Gastrocnemius medialis (tissue), 4 donors: ENCODE measurements at regions not wholly inside any gene's neighbourhood (a gene's known extent, or its start where the extent isn't known, plus 50 kb on each side); places are given as distances from the start of the nearest gene placed in this dataset.

Experiments used
- POLR2A ChIP-seq, 2 donors: fragments of 450-650 bp; IDR thresholded peaks; one replicate each; pipeline ENCODE4 v1.6.1; 2017; ENCODE audit warnings: antibody characterized with exemption in 2 of 2, mild to moderate bottlenecking in 2 of 2, moderate library complexity in 2 of 2
- TF ChIP-seq, protein P1 (sequence below), 5 experiments: fragments of 450-650 bp in 3 of 5; fragments of 200-600 bp in 2 of 5; sonication (generic) in 2 of 5; IDR thresholded peaks in 4 of 5; conservative IDR thresholded peaks in 1 of 5; 1 replicate in 4 of 5; 2 replicates in 1 of 5; pipeline ENCODE4 v1.5.1; 2016 to 2019; ENCODE audit warnings: antibody characterized with exemption in 5 of 5, mild to moderate bottlenecking in 3 of 5, moderate library complexity in 3 of 5

DNA sequence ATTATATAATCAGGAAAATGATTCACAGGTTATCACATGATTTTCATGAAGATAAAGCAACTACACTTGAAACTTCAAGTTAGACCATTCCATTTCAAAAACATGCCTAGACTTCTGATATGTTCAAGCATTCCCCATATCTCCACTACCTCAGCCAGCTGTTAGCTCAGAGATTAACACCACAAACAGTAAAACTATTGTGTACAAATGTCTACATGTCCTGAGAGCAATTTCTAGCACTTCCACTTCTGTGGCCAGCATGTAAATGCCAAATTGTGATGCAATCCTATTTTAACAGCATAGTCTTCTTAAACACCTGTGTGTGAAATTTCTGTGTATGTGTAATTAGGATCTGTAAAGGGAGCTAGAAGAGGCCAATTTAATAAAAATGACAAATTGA is 1271.3 kb downstream of the CDY2B start:
- TF ChIP-seq, protein P1, sequence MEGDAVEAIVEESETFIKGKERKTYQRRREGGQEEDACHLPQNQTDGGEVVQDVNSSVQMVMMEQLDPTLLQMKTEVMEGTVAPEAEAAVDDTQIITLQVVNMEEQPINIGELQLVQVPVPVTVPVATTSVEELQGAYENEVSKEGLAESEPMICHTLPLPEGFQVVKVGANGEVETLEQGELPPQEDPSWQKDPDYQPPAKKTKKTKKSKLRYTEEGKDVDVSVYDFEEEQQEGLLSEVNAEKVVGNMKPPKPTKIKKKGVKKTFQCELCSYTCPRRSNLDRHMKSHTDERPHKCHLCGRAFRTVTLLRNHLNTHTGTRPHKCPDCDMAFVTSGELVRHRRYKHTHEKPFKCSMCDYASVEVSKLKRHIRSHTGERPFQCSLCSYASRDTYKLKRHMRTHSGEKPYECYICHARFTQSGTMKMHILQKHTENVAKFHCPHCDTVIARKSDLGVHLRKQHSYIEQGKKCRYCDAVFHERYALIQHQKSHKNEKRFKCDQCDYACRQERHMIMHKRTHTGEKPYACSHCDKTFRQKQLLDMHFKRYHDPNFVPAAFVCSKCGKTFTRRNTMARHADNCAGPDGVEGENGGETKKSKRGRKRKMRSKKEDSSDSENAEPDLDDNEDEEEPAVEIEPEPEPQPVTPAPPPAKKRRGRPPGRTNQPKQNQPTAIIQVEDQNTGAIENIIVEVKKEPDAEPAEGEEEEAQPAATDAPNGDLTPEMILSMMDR (IDR thresholded peaks at IDR 0.05 in 4 of 5, conservative IDR thresholded peaks at IDR 0.05 in 1 of 5), result no peak
- no peak for TF ChIP-seq POLR2A (IDR thresholded peaks at IDR 0.05)
